GM23248 (cell line): ENCODE measurements at regions not wholly inside any gene's neighbourhood (a gene's known extent, or its start where the extent isn't known, plus 50 kb on each side); places are given as distances from the start of the nearest gene placed in this dataset.

Experiments
- EZH2 ChIP-seq: fragments of 200-600 bp; sonication (generic); IDR thresholded peaks from 2 replicates; pipeline ENCODE4 v1.6.1; 2018; ENCODE audit warnings: antibody characterized with exemption, mild to moderate bottlenecking; ENCODE audit not compliant: insufficient read depth, poor library complexity, severe bottlenecking
- EZH2phosphoT487 ChIP-seq: fragments of 200-600 bp; sonication (generic); IDR thresholded peaks from 2 replicates; pipeline ENCODE4 v1.6.1; 2018; ENCODE audit warnings: antibody characterized with exemption, moderate library complexity, mild to moderate bottlenecking, low read depth; ENCODE audit not compliant: insufficient read depth

- TF ChIP-seq EZH2 (no peak), EZH2phosphoT487 (no peak)
These were observed 697.0 kb upstream of the HS6ST1 start for GRCh38 chr2:129015397-129016285.
